Nephron (organoid): ENCODE measurements at regions not wholly inside any gene's neighbourhood (a gene's known extent, or its start where the extent isn't known, plus 50 kb on each side); places are given as distances from the start of the nearest gene placed in this dataset.
"Not testable (repeated sequence)": the region's sequence is repeated elsewhere in the genome, so short reads cannot be mapped to it uniquely, and the experiment has no call there.

Experiments
- H3K27ac Mint-ChIP-seq, 3 experiments: 2 replicates each; pipeline ENCODE4 v1.8.0; 2020; ENCODE audit warnings: mixed read lengths in 3 of 3, mild to moderate bottlenecking in 2 of 3, moderate library complexity in 1 of 3
- H3K27me3 Mint-ChIP-seq: 2 replicates; pipeline ENCODE4 v1.8.0; 2021; ENCODE audit warnings: low read depth, mild to moderate bottlenecking, moderate library complexity, mixed read lengths
- H3K36me3 Mint-ChIP-seq: 2 replicates; pipeline ENCODE4 v1.8.0; 2020; ENCODE audit warnings: low read depth, mixed read lengths
- H3K4me1 Mint-ChIP-seq: 2 replicates; pipeline ENCODE4 v1.8.0; 2020; ENCODE audit warnings: mixed read lengths
- H3K4me3 Mint-ChIP-seq, 3 experiments: 2 replicates each; pipeline ENCODE4 v1.8.0; 2020; ENCODE audit warnings: mild to moderate bottlenecking in 3 of 3, mixed read lengths in 3 of 3, moderate library complexity in 2 of 3
- H3K9me3 Mint-ChIP-seq: 2 replicates; pipeline ENCODE4 v1.8.0; 2020; ENCODE audit warnings: mixed read lengths
- CTCF ChIP-seq, 3 experiments: fragments of 200-600 bp; sonication (generic); IDR thresholded peaks; one replicate each; pipeline ENCODE4 v1.5.0; 2021; ENCODE audit warnings: antibody characterized with exemption in 3 of 3; ENCODE audit not compliant: unreplicated experiment in 3 of 3

DNA sequence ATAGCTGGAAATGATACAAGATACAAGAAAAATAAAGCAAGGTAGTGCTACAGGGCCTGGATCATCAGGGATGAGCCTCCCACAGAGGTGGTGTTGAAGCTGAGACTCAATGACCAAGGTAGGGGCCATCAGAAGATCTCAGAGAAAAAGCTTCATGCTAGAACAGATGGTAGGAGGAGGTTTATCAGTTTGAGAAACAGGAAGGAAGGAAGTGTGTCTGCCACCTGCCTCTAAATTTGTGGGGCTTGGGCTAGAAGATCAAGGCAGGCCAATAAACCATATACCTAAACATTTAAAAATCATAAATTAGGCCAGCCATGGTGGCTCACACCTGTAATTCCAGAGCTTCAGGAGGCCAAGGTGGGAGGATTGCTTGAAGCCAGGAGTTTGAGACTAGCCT lies 410.8 kb upstream of the PRKCQ start:
- no peak overlapping the region for H3K4me3 Mint-ChIP-seq
- no peak overlapping the region for H3K27ac Mint-ChIP-seq
- no peaks in the 10 kb centered on the region for H3K27me3 Mint-ChIP-seq
- H3K36me3 Mint-ChIP-seq: peaks cover 3% of the 10 kb centered on the region
- H3K4me1 Mint-ChIP-seq: peaks cover 14% of the 10 kb centered on the region
- no peak for TF ChIP-seq CTCF (IDR thresholded peaks at IDR 0.05; ENCODE audit: unreplicated experiment in 3 of 3)
- H3K9me3 Mint-ChIP-seq: peaks cover 2% of the 10 kb centered on the region

DNA sequence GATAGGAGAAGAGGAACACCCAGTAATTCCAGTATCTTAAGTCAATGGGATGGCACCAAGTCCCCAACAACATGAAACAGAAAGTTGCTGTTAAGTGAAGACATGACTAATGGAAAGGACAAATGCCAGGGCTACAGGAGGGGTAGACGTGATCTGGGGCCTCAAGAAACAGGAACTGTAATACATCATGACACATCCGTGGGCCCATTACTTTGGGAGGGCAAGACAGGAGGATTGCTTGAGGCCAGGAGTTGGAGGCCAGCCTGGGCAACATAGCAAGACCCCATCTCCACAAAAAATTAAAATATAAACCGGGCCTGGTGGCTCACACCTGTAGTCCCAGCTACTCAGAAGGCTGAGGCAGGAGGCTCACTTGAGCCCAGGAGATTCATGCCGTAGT lies 408.6 kb upstream of the PRKCQ start:
- Mint-ChIP-seq H3K27ac (no peak overlapping the region), H3K9me3 (peaks cover 2% of the 10 kb centered on the region), H3K27me3 (peaks cover 4% of the 10 kb centered on the region), H3K4me3 (no peak overlapping the region), H3K4me1 (peaks cover 13% of the 10 kb centered on the region), H3K36me3 (peaks cover 3% of the 10 kb centered on the region)
- no peak for TF ChIP-seq CTCF (IDR thresholded peaks at IDR 0.05; ENCODE audit: unreplicated experiment in 3 of 3)

DNA sequence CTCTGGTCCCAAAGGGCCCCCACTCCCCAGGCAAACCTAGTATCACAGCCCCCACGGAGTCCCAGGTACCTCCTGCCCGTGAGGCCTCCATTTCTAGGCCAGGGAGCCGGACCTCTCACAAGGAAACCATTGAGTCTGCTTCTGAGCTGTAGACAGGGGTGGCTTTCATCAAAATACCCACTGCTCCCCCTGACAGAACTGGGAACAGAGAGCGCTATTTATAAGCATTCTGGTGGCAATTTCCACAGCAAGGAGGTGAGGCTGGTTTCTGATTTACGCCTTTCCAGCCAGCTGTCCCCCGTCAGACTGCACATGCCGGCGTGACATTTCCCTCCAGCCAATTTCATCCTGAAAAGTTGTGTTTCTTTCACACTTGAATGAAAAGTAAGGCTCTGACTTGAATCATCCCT lies 407.5 kb upstream of the PRKCQ start:
- peak overlapping the region in 1 of 3 experiments; percentile 57 for H3K27ac Mint-ChIP-seq
- H3K27me3 Mint-ChIP-seq: peaks cover 4% of the 10 kb centered on the region
- peaks cover 13% of the 10 kb centered on the region for H3K4me1 Mint-ChIP-seq
- peaks cover 3% of the 10 kb centered on the region for H3K36me3 Mint-ChIP-seq
- no peak overlapping the region for H3K4me3 Mint-ChIP-seq
- TF ChIP-seq CTCF (IDR thresholded peaks at IDR 0.05; ENCODE audit: unreplicated experiment in 3 of 3): no peak
- peaks cover 2% of the 10 kb centered on the region for H3K9me3 Mint-ChIP-seq

DNA sequence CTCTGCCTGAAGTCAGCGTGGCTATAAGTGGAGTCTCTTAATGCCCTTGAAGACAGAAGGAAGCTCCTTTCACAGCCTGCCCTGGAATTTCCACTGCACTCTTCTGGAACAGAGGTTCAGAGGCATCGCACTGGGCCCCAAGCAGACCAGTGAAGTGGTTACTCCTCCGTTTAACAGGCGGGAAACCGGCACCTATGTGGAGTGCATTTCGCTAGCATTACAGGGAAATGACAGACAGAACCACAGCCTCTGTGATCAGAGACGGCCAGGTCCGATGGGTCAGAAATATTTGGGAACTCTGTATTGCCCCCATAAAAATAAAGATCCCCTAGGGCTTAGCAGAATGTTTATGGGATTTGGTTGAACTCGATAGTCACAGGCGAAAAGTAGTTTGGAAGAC lies 406.9 kb upstream of the PRKCQ start:
- Mint-ChIP-seq H3K27me3 (peaks cover 4% of the 10 kb centered on the region), H3K4me3 (no peak overlapping the region), H3K27ac (peak overlapping the region in 1 of 3 experiments; percentile 57), H3K4me1 (peaks cover 13% of the 10 kb centered on the region), H3K9me3 (peaks cover 2% of the 10 kb centered on the region), H3K36me3 (peaks cover 3% of the 10 kb centered on the region)
- TF ChIP-seq CTCF (IDR thresholded peaks at IDR 0.05; ENCODE audit: unreplicated experiment in 3 of 3): no peak

DNA sequence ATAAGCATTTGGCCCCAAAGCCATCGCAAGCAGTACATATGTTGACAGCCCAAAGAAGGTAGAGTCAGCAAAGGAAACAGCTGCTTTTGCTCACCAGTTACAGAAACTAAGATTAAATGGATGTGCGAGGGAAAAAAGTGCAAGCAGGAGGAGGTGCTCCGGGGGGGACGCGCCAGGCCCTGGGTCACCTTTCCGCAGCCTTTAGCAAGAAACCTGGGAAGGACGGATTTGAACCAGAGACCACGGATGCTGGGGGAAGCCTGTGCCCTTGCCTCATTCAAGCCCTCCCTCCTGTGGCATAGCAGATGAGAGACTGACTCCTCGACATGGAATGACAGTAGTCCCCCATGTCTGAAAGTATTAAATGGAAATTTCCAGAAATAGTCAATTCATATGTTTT lies 405.6 kb upstream of the PRKCQ start:
- H3K27me3 Mint-ChIP-seq: peaks cover 4% of the 10 kb centered on the region
- H3K27ac Mint-ChIP-seq: no peak overlapping the region
- H3K36me3 Mint-ChIP-seq: peaks cover under 1% of the 10 kb centered on the region
- H3K9me3 Mint-ChIP-seq: no peaks in the 10 kb centered on the region
- H3K4me3 Mint-ChIP-seq: no peak overlapping the region
- peaks cover 13% of the 10 kb centered on the region for H3K4me1 Mint-ChIP-seq
- no peak for TF ChIP-seq CTCF (IDR thresholded peaks at IDR 0.05; ENCODE audit: unreplicated experiment in 3 of 3)

- no peaks in the 10 kb centered on the region for H3K36me3 Mint-ChIP-seq
- peaks cover 13% of the 10 kb centered on the region for H3K4me1 Mint-ChIP-seq
- H3K9me3 Mint-ChIP-seq: no peaks in the 10 kb centered on the region
- no peak for TF ChIP-seq CTCF (IDR thresholded peaks at IDR 0.05; ENCODE audit: unreplicated experiment in 3 of 3)
- no peak overlapping the region for H3K4me3 Mint-ChIP-seq
- H3K27ac Mint-ChIP-seq: no peak overlapping the region
- H3K27me3 Mint-ChIP-seq: peaks cover 4% of the 10 kb centered on the region
Measured at GRCh38 chr10:6984971-6985370, 404.9 kb upstream of the PRKCQ start.

GRCh38 chr10:6984016-6984415 lies 403.9 kb upstream of the PRKCQ start:
- H3K4me1 Mint-ChIP-seq: peaks cover 13% of the 10 kb centered on the region
- H3K4me3 Mint-ChIP-seq, H3K36me3 Mint-ChIP-seq, H3K27me3 Mint-ChIP-seq, H3K27ac Mint-ChIP-seq, H3K9me3 Mint-ChIP-seq: not testable (repeated sequence)
